ENCODE measurements at regions not wholly inside any gene's neighbourhood (a gene's known extent, or its start where the extent isn't known, plus 50 kb on each side); places are given as distances from the start of the nearest gene placed in this dataset.

- H3K79me2 ChIP-seq (ENCODE audit: control insufficient read depth in 1 of 2, insufficient read depth in 2 of 2, low read length in 2 of 2), result no peaks in the 10 kb centered on the region
- H4K20me1 ChIP-seq (replicated peaks in 1 of 2; ENCODE audit: control insufficient read depth in 1 of 2, insufficient read depth in 2 of 2, low read length in 2 of 2), result peaks cover 0 to 1% of the 10 kb centered on the region in 2 experiments
- no peaks in the 10 kb centered on the region for H3K79me1 ChIP-seq (ENCODE audit: low read depth, low read length)
- H3K18ac ChIP-seq (ENCODE audit: extremely low read depth, low read length), result no peak overlapping the region
- 88% methylated on average over 1 of the region's 1 CpG; no CpG with 5 or more reads in 1 of the 2 experiments for WGBS, 2 experiments (ENCODE audit: extremely low coverage in 1 of 2, insufficient coverage in 1 of 2, insufficient read length in 1 of 2, insufficient replicate concordance in 2 of 2, low coverage in 1 of 2, low lambda C conversion rate in 2 of 2, missing lambda C conversion rate in 1 of 2)
- no peak overlapping the region for H2BK120ac ChIP-seq (replicated peaks; ENCODE audit: low read depth, low read length)
- no peak overlapping the region for H3K23ac ChIP-seq (ENCODE audit: insufficient read length)
- no peak overlapping the region for H3K56ac ChIP-seq (replicated peaks; ENCODE audit: insufficient read length, low read depth, low read length)
- no peaks in the 10 kb centered on the region for H3K4me1 ChIP-seq (replicated peaks in 1 of 4; ENCODE audit: control insufficient read depth in 3 of 4, insufficient read depth in 4 of 4, low read length in 3 of 4)
- no peak overlapping the region for H3K4me3 ChIP-seq (ENCODE audit: extremely low read depth in 1 of 4, insufficient read depth in 2 of 4, low read depth in 3 of 4, low read length in 4 of 4)
- H3K27me3 ChIP-seq (replicated peaks in 1 of 4; ENCODE audit: control insufficient read depth in 3 of 4, extremely low read depth in 1 of 4, insufficient read depth in 3 of 4, low read length in 3 of 4), result no peaks in the 10 kb centered on the region
- H2AFZ ChIP-seq (ENCODE audit: low read length), result no peak overlapping the region
- ChIA-PET CTCF (ENCODE audit: partially characterized antibody) (no interaction called here), POLR2A (ENCODE audit: partially characterized antibody) (no interaction called here)
- DNase-seq (ENCODE audit: low read depth in 1 of 2, low spot score in 2 of 2) (no peak), FAIRE-seq (no peak)
- no peak overlapping the region for H3K27ac ChIP-seq (ENCODE audit: low read depth, low read length)
- no peak overlapping the region for H2BK5ac ChIP-seq (ENCODE audit: low read depth, low read length)
- H4K5ac ChIP-seq (ENCODE audit: insufficient read length, low read depth, low read length), result no peak overlapping the region
- no peaks in the 10 kb centered on the region for H3K36me3 ChIP-seq (ENCODE audit: control insufficient read depth in 2 of 4, insufficient read depth in 4 of 4, low read length in 3 of 4)
- no peak overlapping the region for H2BK15ac ChIP-seq (ENCODE audit: low read length)
- H3K4ac ChIP-seq (replicated peaks; ENCODE audit: insufficient read length, low read depth, low read length), result no peak overlapping the region
- H2AK5ac ChIP-seq (ENCODE audit: low read depth, low read length), result no peak overlapping the region
- H3K14ac ChIP-seq (ENCODE audit: insufficient read length), result no peak overlapping the region
- no peaks in the 10 kb centered on the region for H3K23me2 ChIP-seq (ENCODE audit: low read depth, low read length)
- no peak overlapping the region for H3K4me2 ChIP-seq (ENCODE audit: insufficient read depth in 1 of 2, low read depth in 2 of 2, low read length in 2 of 2)
- H4K91ac ChIP-seq (replicated peaks; ENCODE audit: insufficient read length, low read length), result no peak overlapping the region
- TF ChIP-seq CEBPB (IDR thresholded peaks at IDR 0.05; ENCODE audit: low read depth, low read length) (peak; percentile 82; the same call in 1 of the 2 replicates), SIN3A (conservative IDR thresholded peaks at IDR 0.05 in 1 of 2, IDR thresholded peaks at IDR 0.05 in 1 of 2; ENCODE audit: low read depth in 1 of 2, low read length in 2 of 2) (no peak), CBX5 (IDR thresholded peaks at IDR 0.05; ENCODE audit: low read depth, low read length) (no peak), PHF8 (conservative IDR thresholded peaks at IDR 0.05; ENCODE audit: low read depth, low read length) (no peak), CTBP2 (IDR thresholded peaks at IDR 0.05; ENCODE audit: borderline replicate concordance, insufficient read depth, insufficient read length, low read length) (no peak), JUND (IDR thresholded peaks at IDR 0.05; ENCODE audit: low read length) (no peak)
- no peak overlapping the region for H4K8ac ChIP-seq (ENCODE audit: extremely low read depth, insufficient read depth, low read length)
- no peak overlapping the region for H3K9ac ChIP-seq (replicated peaks in 1 of 4; ENCODE audit: extremely low read depth in 1 of 4, low read depth in 3 of 4, low read length in 3 of 4)
- no peak overlapping the region for H2BK12ac ChIP-seq (ENCODE audit: low read depth, low read length)
- H2BK20ac ChIP-seq (ENCODE audit: low read length), result no peak overlapping the region
- no peaks in the 10 kb centered on the region for H3K9me3 ChIP-seq (ENCODE audit: insufficient read depth in 2 of 2, low read depth in 1 of 2, low read length in 1 of 2)
These were observed 671.3 kb downstream of the MAFB start for GRCh38 chr20:40017765-40018164.
